GM18907 (cell line): ENCODE measurements at regions not wholly inside any gene's neighbourhood (a gene's known extent, or its start where the extent isn't known, plus 50 kb on each side); places are given as distances from the start of the nearest gene placed in this dataset.
"Not testable (repeated sequence)": the region's sequence is repeated elsewhere in the genome, so short reads cannot be mapped to it uniquely, and the experiment has no call there.

Source experiments
- ATAC-seq: cut with Tn5 transposase; IDR thresholded peaks from one replicate; pipeline ENCODE4 v1.9.1; 2021; ENCODE audit warnings: mild to moderate bottlenecking, moderate library complexity; ENCODE audit not compliant: unreplicated experiment

DNA sequence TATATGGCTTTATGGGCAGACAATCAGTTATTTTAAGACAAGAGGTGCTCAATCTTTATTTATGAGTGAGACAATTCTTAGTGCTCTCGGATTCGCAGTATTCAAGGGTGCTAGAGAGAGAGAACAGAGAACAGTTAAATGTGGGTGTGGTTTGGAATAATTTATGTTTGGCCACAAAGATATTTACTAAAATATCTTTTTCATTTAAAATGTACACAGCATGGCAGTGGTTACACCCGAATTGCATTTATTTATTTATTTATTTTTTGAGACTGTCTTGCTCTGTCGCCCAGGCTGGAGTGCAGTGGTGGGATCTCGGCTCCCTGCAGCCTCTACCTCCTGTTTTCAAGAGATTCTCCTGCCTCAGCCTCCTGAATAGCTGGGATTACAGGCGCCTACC lies 109.2 kb downstream of the CDCA7 start:
- ATAC-seq = no peak

DNA sequence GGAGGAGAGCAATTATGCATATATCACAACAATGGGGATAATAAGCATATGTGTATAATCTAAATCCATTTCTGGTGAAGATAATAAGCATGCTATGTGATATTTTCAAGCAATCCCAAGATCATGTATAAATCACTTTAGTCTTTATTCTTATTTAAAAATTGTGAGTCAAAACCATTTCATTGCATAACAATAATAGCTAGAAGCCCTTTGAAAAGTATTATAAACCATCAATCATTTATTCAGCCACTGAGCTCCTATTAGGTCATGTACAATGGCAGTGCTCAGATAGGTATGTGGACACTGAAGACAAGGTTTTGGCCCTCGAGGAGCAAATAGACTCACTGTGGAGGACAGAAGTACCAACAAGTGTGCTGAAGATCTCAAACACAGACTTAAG lies 113.1 kb downstream of the CDCA7 start:
- ATAC-seq = no peak

DNA sequence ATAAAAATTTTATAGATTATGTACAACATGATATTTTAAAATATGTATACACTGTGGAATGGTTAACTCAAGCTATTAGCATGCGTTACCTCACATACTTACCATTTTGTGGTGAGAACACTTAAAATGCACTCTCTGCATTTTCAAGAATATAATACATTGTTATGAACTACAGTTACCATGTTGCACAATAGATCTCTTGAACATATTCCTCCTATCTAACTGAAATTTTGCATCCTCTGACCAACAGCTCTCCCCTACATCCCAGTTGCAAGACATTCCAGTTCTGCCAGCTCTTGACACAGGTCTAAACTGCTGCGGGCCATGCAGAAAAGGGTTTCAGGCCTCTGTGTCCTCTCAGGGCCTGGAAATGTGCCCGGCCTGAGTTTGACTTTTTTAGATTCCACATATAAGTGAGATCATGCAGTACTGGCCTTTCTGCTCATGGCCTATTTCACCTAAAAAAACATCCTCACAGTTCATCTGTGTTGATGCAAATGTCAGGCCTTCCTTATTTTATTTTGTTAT lies 113.7 kb downstream of the CDCA7 start:
- no peak for ATAC-seq

DNA sequence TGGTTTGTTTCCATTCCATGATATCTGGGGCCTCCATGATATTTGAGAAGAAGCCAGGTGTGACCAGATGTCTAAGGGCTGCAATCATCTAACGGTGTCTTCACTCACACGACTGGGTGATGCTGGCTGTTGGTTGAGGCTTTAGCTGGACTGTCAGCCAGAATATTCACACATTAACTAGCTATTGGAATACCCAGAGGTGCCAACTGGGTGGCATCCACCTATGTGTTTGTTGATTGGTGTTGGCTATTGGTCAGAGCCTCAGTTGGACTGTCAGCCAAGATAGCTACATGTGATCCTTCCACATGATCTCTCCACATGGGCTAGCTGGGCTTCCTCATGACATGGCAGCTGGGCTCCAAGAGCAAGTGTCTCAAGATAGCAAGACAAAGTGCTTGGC lies 117.4 kb downstream of the CDCA7 start:
- ATAC-seq = no peak

DNA sequence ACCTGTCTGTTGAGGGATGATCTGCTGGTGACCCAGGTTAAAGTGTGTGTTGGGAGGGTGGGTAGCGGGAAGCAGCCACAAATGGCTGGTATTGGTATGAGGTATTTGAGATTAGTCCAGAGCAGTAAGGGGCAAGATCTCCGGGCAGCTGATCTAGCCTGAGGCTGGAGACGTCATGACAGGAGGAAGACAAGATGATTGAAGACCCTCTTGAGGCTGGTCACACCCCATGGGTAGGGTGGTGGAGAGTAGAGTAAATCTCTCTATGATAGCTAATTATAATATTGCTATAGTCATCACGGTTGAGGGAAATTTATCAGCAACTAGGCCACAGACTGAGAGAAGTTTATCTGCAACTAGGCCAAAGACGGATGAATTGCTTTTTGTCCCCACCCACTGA lies 128.5 kb downstream of the CDCA7 start:
- no peak for ATAC-seq

DNA sequence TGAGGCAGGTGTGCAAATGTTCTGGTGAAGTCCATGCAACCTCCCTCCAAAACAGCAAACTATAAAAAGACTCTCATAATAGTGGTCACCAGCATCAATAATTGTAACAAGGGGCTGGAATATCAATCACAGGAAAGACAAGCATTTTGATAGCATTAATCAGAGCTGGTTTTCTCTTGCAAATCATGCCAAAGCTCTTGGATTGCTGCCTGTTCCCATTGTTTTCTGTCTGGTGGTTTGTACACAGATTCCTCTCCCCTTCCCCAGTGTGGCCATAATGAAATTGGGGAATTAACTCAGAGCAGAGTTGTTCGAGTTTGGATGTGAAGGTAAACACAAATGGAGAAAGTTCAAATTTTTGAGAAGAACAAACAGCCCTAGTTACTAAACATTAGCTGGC lies 134.2 kb downstream of the CDCA7 start:
- no peak for ATAC-seq

DNA sequence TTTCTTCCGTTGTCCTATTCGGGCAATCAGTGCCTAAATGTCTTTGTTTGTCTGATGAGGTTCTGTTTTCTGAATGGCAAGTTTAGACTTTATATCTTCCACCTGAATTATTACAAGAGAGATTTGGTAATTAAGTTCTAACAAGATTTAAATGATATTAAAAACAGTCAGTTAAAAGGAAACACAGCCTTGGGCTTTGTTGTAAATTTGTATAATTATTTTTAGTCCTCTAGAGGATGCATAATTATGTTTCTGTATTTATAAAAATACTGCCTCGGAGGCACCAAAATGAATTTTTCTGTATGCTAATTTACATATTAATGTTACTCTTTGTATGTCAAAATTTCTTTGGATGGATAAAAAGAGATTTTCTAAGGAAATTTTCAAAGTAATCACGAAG lies 136.7 kb downstream of the CDCA7 start:
- no peak for ATAC-seq

DNA sequence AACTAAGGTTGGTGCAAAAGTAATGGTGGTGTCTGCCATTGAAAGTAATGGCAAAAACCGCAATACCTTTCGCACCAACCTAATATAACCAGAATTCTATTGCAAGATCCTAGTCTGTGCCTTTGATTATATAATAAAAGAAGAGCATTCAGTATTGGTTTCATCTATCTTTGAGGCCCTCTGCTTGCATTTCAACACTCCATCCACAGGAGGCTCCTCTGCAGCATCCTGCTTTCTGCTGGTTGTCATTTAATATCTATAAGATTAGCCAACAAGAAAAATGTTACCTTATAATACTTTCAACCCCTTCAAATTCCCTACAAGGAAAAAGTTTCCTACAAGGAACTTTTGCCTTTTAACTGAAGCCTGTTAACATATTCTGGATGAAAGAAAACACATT lies 139.2 kb downstream of the CDCA7 start:
- no peak for ATAC-seq

DNA sequence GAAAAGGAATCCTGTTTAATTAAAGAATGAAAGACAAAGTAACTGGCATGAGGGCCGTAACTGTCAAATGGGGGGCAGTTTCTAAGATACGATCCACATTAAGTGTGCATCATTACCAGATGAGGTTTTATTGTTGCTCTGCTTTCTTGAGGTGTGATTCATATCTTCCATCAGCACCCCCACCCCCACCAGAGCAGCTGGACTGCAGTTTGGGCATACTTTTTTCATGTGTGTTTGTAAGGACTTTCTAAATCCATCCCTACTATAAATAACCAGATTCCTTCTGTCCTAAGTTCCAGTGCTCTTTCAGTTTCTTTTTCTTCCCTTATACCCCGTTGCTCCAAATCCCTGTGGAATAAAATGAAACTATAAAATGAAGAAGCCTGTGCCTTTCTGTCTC lies 142.1 kb downstream of the CDCA7 start:
- ATAC-seq = no peak

DNA sequence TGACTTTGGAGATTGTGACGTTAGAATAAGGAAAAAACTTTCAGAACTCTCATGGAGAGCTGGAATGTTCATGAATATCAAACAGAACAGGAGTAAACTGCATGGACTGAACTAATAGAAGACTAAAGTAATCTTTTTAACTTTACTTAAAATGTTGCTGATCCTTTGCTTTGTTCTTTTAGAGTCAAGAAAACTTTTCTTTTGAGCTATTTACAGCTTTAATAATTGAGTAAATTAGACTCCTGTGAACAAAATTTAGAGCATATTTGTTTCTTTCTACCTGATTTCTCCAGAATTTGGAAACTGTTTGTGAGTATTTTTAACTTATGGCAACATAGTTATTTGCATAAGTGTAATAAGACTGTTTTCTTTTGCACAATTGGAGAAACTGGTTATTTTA lies 146.3 kb downstream of the CDCA7 start:
- ATAC-seq = no peak

DNA sequence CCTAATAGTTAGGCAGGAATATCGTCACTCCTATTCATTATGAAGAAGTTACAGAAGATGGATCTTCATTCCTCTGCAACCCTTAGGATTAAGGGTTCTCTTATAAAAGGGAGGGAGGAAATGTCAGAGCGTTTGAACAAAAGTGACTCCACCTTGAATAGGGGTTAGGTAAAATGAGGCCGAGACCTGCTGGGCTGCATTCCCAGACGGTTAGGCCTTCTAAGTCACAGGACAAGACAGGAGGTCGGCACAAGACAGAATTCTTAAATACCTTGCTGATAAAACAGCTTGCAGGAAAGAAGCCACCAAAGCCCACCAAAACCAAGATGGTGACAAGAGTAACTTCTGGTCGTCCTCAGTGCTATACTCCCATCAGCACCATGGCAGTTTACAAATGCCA lies 147.6 kb downstream of the CDCA7 start:
- ATAC-seq = no peak

DNA sequence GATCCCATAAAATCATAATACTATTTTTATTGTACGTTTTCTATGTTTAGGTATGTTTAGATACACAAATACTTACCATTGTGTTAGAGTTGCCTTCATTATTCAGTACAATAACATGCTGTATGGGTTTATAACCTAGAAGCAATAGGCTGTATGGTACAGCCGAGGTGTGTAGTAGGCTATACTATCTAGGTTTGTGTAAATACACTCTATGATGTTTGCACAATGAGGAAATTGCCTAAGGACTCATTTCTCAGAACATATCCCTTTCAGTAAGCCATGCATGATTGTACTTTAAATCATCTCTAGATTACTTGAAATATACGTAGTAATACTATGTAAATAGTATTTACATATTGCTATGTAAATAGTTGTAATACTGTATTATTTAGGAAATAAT lies 156.7 kb downstream of the CDCA7 start:
- no peak for ATAC-seq

DNA sequence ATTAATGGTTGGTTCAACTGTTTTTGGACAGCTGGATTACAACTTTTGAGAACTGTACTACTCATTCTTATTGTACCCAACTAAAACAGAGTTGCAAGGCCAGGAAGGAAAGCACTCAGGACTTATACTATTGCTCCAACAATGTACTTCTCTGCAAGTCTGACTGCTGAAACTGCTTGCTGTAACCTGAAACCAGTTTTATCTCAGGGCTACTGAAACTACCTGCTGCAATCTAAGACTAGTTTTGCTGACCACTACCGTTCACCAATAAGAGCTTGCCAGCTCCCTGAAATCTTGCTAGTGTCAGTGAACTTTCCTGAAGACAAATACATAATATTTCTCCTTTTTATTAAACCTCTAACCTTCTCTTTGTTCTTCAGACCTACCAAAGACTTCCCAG lies 157.3 kb downstream of the CDCA7 start:
- ATAC-seq = no peak

DNA sequence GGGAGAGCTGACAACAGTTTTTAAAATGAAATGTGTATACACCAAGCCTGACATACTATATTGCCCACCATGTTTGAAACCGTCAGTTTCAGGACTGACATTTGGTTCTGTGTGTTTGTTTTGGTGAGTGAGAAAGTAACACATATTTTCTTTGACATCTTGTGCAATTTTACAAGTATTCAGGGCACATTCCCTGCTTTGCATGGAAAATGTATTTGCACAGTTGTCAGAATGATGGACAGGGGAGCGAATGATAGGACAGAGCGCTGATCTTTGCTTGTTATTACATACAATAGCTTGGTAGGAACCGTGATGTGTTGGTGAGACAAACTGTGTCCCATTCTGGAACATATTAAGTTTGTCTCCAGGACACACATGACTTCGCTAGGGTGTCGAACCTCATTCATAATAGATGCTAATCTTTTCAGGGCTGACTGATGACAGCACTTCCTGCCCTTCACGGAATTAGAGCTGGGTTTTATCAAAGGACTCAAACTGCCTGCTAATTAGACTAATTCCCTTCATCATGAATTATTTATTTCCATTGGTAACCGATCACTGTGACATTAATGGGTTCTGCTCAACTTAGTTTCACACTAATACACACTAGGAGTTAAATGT lies 158.5 kb downstream of the CDCA7 start:
- no peak for ATAC-seq

DNA sequence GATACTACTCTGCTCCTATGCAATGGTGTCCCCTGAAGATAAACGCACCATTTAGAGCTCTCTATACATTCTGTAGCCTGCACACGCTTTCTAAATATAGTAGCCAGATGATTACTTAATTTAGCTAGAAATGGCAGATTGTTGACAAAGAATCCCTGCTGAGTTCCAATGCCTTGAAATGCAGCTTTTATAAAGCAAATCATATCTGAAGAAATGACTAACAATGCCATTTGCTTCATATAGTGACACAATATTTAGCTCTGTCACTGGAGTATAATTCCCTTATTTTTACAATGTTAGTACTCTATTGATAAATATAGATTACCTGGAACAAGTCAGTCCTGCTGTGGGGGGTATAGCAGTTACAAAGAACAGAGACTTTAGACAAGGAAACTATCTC lies 166.2 kb downstream of the CDCA7 start:
- no peak for ATAC-seq

DNA sequence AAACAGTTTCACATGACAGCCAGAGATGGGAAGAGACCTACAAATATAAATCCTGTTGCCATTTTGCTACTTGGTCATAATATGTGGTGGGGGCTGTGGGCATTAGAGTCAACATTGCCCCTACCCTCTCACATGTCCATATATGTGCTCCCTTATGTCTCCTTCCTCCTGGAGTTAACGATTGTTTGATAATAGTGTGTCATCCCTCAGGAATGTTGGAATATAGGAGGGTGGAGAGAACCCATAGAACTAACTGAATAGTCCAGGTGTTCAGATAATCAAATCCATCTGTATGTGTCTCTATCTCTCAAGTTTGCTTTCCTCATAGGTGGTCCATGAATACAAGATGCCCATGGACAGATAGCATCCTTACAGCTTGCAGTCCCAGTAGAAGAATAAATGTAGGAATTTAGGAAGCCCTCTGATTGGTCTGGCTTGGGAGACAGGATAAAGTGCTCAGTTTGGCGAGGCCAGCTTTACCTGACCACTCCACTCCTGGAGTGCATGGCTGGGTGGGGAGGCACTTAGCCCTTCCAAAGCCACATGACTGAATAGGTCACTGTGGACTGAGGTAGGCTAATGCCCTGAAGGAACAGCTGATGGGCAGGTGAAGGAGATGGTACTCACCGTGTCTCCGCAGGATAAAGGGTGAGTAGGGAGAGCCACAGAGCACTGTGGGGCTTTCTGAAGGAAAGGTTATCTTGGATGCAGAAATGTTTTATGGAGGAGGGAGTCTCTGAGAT lies 166.9 kb downstream of the CDCA7 start:
- ATAC-seq = no peak

DNA sequence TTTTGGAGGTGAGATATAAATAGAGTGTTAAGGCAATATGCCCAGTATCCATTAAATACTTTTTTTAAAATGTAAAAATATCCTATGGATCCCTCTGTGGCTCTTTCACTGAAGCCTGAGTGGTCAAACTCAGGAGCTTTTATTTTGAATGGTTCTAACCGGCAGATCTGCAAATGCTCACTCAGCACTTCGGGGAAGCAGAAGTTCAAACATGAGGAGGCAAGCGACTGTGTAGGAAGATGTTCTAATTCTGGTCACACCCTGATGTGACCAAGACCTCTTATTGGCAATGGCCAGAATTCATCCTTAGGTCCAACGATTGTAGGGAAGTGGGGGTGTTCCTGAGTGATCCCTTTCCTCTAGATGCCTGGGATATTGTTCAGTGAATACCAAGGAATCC lies 168.8 kb downstream of the CDCA7 start:
- no peak for ATAC-seq

DNA sequence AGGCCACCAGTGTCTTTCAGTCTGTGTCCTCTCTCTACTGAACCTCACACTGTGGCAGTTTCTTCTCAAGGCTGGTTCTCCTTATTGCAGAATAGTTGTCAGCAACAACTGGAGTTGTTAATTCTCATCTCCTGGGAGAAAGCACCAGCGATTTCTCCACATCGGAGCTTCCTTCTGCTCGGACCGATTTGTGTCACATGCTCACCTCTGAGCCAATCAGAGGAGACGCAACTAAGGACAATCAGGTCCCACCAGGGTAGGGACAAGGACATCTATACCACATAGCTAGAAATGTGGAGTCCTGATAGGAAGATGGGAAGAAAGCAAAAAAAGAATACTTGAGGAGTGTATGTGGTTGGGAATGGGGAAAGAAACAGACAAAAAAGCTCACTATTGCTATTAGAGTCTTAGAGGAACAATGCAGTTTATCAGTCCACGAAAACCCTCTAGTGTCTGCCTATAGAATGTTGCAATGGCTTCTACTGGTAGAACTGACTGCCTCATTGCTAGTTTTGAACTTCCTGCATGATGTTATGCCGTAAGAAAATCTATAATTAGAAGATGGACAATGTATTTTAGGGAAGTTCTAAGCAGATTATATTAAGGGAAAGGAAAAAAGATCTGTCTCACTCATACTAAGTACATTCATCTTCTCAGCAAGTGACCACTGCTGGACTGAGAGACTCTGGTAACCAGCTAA lies 169.7 kb downstream of the CDCA7 start:
- no peak for ATAC-seq

DNA sequence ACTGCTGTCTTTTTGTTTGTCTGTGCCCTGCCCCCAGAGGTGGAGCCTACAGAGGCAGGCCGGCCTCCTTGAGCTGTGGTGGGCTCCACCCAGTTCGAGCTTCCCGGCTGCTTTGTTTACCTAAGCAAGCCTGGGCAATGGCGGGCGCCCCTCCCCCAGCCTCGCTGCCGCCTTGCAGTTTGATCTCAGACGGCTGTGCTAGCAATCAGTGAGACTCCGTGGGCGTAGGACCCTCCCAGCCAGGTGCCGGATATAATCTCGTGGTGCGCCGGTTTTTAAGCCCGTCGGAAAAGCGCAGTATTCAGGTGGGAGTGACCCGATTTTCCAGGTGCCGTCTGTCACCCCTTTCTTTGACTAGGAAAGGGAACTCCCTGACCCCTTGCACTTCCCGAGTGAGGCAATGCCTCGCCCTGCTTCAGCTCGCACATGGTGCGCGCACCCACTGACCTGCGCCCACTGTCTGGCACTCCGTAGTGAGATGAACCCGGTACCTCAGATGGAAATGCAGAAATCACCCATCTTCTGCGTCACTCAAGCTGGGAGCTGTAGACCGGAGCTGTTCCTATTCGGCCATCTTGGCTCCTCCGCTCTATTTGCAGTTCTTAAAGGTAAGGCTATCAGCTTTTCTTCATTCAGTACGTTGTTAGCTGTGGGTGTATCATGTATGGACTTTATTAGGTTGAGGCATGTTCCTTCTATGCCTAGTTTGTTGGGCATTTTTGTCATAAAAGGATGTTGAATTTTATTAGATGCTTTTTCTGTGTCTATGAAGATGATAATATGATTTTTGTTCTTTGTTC lies 178.3 kb downstream of the CDCA7 start:
- not testable (repeated sequence) for ATAC-seq

DNA sequence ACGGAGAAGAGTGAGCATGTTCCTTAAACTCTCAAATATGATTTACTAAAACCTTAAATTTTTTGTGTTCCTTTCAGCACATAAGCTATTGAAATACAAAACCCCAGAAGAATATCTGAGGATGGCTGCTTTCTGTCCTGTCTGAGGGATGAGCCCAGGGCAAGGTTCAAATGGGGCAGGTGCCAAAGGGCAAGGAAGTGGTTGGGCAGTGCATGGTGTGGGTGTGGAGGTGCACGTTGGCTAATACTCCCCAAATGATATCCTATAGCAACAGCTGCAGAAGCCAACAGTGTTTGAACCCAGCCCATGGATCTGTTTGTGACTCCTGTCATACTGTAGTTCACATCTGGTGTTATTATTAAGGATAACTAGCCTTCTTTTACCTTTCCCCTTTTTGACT lies 183.0 kb downstream of the CDCA7 start:
- no peak for ATAC-seq

DNA sequence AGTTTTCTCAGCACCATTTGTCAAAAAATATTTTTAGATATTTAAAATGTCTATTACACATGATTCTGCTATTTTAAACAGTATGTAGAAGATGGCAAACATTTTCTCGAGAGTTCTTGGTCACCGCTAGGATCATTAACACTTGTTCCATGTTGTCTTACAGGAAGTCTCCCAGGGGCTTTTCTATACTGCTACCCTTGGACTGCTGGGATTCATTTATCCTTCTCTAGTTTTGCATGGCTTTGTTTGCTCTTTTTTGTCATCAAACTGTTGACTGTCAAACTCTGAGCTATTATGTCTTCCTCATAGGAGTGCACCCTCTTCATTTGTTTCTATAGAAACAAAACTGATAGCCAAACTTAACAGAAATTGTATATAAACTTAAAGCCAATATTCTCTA lies 184.9 kb downstream of the CDCA7 start:
- ATAC-seq = no peak
